ENCODE measurements at regions not wholly inside any gene's neighbourhood (a gene's known extent, or its start where the extent isn't known, plus 50 kb on each side); places are given as distances from the start of the nearest gene placed in this dataset.
"Not testable (repeated sequence)": the region's sequence is repeated elsewhere in the genome, so short reads cannot be mapped to it uniquely, and the experiment has no call there.

DNA sequence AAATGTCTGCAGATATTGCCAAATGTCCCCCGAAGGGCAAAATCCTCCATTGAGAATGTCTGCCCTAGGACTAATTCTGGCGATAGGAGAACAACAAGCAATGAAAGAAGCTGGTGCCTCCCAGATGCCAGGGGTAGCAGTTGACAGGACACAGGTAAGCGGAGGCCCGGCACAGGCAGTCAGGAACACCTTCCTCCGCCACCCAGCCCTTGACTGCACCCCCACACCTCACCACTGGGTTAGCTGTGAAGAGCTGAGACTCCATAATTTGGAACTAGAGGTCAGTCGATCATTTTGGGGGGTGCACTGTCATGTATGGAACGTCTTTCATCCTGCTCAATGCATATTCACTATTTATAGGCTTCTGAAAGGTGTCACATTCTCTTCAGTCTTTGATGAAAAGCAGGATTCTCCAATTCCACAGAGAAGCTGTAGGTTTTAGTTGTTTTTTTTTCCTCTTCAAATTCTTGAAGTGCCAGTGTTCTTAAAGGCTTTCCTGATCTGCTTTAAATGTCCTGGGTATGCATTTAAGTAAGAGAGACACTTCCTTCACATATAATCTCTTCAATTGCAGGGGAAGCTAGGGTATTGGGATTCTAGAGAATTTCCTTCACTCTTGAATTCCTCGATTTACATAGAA lies 111.6 kb upstream of the ZFP42 start:
- DNase-seq = no peak

DNA sequence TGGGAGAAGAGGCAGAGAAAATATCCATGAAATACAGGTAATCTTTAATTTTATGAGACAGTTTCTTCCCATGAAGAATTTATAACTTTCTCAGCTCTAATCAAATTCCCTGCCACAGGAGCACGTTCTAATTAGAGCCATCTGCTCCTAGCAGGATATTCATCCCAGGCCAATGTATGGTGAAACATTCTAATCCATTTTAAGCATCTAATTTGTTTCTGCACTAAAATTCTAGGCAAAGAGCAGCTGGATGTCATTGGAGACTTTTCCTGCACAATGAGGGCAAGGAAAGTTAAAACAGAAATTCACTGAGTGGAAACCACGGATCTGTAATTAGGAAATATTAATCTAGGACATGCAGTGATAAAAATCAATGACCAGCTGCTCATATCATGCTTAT lies 107.7 kb upstream of the ZFP42 start:
- no peak for DNase-seq

DNA sequence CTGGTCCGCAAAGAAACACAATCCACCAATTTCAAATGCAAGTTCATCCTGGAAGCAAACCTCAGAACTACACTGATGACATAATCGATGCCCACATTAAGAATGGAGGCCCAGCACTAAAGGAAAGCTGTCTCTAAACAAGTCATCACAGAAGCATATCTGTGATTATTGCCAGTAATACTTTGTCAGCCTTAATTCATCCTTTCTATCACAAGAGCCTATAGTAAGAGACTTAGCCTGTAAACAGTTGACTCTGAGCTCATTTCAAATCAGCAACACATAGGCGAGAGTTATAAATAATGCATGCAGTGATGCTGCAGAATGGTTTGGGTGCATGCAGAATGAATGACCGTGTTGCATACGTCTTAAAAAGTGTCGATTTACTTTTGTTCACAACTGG lies 105.9 kb upstream of the ZFP42 start:
- DNase-seq = no peak

DNA sequence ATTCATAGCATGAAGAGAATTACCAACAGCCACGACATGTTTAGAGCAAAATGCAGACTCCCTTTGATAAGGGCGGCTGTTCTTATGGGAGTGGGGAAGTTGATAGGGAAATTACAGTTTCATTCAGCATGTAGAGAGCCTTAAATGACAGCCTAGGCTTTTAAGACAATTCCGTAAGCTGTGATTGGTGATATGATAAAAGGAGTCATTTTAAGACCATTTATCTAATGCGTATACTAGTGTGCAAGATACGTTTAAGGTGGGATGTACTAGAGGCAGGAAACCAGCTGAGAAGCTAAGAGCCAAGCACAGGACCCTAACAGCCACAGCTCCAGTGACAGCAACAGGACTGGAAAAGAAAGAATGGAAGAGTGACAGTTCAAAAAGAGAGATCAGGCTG lies 102.2 kb upstream of the ZFP42 start:
- DNase-seq = no peak

DNA sequence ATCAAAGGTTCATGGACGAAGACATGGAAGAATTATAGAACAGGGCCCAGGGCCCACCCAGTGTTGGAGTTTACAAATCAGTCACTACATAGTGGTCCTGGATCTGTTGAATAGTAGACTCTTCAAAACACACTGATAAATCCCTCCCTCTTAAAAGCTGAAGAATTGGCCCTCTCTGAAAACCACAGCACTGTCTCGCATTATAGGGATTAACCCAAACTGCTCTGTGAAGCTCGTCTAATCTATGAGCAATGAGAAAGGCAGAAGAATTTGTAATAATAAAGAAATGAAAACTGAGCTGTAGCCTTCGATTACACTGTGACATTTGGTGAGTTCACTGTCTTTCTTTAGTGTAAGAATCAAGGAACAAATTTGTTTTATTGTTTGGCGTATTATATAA lies 92.5 kb upstream of the ZFP42 start:
- no peak for DNase-seq

DNA sequence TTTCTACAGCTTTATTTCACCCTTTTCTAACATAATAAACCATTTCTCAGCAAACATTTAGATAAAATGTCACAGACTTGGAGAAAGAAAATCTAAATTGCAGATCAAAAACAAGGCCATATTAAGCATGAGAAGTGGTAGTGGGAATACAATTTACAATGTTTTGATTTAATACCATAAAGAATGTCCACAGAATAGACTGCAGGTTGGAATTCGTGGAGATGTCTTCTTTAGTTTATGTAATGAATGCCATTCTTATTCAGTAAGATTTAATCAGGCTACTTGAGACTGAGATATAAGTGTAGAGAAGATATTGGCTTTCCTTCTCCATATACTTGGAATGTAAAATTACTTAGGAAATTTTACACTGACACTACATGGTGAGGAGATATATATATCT lies 91.9 kb upstream of the ZFP42 start:
- no peak for DNase-seq

DNA sequence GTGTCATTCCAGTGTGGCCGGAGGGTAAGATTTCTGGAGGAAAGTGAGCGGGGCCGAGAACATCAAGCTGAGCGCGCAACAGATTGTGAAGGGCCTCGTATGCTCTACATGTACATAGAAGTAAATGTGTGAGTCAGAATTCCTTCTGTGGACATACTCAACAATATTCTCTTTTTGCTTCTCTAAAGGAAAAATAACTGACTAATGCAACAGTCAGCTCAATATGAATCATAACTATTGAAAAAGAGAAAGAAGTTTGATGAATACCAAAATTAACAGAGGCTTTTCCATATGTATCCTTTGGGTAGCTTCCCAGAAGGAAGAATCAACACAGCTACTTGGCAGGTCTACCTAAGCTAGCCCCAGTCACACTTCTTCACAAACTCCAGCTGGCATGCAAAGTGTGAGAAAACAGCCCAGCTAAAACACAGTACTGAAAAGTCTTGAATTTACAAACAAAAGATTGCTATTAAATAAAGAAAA lies 87.5 kb upstream of the ZFP42 start:
- DNase-seq = peak; percentile 66

DNA sequence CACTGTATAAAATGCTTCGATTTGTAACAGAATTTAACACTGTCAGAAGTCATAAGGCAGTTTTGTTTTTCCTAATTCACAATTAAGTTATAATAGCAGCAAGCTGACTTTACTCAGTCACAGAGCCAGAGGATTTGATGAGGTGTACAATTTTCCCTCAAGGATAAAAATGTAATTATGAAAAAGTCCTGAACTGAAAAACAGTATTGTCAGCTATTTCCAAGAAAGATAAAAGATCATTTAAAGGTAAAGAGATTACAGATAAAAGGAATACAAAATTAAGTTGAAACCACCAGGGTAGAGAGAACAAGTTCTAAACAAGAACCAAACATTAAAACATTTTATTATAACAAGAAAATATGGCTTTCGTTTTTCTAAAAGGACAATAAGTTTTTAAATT lies 86.8 kb upstream of the ZFP42 start:
- DNase-seq = no peak

DNA sequence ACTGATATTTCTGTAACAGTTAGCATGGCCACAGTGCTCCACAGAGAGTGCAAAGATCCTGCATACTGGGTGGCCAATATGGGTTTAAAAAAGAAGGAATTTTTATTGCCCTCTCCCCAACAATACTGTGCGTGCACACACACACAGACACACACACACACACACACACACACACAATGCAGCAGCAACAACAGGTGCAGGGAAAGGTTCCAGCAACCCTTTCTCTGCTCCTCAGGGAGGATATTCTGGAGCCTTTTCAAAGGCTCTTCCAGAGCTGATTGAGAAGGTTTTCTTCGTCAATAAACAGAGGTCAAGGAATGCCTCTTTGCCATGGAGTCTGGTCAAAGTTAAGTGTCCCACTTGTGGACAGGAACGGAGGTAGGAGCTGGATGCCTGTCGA lies 84.8 kb upstream of the ZFP42 start:
- peak; percentile 27 for DNase-seq

DNA sequence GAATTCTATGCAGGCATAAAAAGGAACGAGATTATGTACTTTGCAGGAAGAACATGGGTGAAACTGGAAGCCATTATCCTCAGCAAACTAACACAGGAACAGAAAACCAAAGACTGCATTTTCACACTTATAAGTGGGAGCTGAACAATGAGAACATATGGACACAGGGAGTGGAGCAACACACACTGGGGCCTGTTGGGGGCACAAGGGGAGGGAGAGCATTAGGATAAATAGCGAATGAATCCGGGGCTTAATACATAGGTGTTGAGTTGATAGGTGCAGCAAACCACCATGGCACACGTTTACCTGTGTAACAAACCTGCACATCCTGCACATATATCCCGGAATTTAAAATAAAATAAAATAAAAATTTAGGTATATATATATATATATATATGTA lies 80.2 kb upstream of the ZFP42 start:
- DNase-seq = not testable (repeated sequence)

DNA sequence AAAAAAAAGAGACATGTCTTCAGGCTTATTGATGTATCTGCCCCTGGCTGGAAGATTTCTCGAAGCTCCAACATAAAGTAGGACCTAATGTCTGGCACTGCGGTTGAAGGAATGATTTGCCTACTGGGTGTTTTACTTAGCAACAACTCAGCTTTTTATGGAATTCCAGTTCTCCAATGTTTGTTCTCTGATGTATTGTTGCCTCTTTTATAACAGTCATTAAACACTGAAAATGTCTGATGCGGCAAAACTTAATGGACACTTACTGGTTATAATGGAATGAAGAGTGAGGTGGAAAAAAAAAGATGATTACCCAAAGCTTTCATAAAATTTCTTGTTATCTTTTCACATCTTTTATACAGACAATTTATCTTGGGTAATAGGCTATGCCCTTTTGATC lies 75.6 kb upstream of the ZFP42 start:
- no peak for DNase-seq

DNA sequence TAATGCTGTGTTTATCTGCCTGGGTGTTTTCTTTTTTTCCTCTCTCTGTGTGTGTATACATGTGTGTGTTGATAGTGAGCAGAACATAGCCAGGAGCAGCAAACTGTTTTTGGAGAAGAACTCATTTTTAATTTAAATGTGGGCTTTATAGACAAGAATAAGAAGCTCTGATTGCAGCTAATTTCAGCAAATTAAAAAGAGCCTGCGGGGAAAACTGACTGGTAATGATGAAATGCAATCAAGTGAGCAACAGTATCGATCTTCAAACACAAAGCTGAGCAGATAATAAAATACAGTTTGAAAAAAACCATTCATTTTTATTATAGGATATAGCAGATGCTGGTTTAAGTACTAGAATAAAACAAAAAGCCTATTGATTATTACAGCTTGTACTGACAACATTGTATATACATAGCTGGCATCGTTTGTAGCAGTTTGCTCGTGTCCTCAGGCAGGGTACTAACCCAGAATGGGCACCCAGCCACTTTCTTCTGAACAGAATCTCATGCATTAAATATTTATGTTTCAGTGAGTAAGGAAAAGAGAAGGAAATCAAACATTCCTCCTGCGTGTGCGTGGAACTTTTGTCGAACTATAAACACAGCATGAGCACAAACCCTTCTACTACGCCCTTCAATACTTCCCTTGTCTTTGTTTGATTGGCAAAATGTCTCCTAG lies 73.5 kb upstream of the ZFP42 start:
- DNase-seq = no peak

DNA sequence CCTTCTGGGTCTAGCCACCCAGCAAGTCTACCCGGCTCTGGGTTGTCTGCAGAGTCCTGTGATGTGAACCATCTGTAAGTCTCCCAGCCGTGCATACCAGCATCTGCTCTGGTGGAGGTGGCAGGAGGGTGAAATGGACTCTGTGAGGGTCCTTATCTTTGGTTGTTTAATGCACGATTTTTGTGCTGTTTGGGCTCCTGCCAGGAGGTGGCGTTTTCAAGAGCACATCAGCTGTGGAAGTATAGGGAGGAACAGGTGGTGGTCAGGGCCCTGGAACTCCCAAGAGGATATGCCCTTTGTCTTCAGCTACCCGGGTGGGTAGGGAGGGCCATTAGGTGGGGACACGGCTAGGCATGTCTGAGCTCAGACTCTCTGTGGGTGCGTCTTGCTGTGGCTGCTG lies 66.5 kb upstream of the ZFP42 start:
- DNase-seq = no peak

DNA sequence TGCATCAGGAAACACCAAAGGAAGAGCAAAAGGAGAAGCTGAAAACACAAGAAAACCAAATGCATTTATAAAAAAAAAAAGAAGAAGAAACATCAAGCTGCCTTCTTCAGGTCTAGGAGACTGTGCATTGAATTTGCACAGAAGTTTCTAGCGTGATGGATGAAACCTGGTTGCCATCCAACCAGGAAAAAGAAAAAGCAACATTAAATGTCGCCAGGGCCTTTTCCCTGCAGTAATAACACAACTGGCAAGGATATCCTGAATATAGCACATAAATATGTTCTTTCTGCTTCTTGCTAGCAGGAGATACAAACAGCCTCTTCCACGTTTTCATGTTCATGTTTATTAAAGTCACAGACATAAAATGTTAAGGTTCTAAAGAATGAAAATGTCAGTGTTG lies 60.8 kb upstream of the ZFP42 start:
- no peak for DNase-seq

DNA sequence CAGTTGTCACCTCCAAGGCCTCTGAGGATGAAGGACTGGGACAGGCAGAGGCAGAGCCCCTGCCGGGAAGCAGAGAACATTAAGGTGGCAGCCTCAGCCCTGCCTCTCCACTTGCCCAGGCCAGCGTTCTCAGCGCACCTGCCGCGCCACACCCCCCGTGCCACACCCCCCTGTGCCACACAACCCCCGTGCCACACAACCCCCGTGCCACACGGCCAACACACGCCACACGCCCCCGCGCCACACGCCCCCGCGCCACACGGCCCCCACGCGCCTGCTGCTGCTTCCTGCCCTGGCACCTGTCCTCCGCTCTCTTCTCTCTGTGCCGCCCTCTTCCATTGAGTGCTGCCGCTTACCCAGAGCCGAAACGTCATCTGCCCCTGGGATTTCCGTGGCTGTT lies 58.0 kb upstream of the ZFP42 start:
- DNase-seq = no peak

DNA sequence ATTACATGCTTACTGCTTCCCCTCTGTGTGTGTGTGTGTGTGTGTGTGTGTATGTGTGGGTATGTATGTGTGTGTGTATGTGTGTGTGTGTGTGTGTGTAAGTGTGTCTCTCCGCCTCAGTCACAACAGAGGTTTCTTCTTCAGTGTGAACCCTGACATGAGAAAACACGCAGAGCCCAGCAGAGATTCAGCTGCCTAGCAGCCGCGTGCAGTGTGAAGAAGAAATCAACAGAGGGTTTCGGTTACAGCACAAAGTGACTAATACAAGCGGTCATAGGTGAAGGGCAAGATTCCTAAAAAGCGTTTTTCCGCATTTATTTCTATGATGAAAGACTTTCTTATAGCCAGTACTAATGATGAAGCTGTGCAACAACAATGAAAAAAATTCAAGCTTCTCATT lies 55.3 kb upstream of the ZFP42 start:
- DNase-seq = no peak

DNA sequence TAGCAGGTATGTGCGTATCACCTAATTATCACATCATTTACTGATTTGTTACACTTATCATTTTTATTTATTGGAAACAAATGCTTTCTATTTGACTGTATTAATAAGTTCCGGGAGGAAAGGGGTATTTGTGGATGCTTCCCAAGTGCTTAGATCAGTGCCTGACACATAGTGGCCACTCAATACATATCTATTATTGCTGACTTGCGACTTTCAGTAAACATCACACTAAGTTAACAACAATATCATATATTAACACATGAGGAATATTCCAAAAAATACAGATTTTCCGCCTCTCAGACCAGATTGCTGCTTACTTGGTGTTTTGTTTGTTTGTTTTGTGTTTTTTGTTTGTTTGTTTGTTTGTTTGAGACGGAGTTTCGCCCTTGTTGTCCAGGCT lies 52.6 kb upstream of the ZFP42 start:
- no peak for DNase-seq

DNA sequence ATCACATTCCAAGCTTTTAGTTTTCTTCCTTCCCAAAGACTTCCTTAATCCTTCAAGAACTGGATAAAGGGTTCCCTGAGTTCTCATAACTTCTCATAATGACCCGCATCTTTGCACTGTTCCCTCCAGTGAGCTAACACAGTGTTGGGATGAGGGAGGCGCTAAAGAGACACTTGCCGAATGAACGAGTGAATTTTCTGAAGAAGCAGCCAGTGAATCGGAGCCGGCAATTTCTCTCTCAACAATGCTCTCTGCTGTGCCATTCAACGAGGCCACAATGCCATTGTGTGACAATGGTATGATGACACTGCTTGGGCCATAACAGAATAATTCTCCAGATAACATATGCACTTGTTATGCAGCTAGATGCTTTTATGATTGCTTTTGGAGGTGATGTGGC lies 51.4 kb upstream of the ZFP42 start:
- no peak for DNase-seq

Measured in right hindlimb (tissue), 1 donor.